Peyer's patch (tissue), 4 donors: ENCODE measurements at regions not wholly inside any gene's neighbourhood (a gene's known extent, or its start where the extent isn't known, plus 50 kb on each side); places are given as distances from the start of the nearest gene placed in this dataset.
"Not testable (repeated sequence)": the region's sequence is repeated elsewhere in the genome, so short reads cannot be mapped to it uniquely, and the experiment has no call there.

Source experiments
- DNase-seq, 3 donors: peaks; one replicate each; pipeline ENCODE4 v3.0.0-alpha.2; 2017 to 2019
- H3K27ac ChIP-seq, 4 donors: fragments of 200-600 bp; sonication (generic); one replicate each; pipeline ENCODE4 v1.5.1; 2016 to 2019
- H3K27me3 ChIP-seq, 2 donors: fragments of 200-600 bp; sonication (generic); one replicate each; pipeline ENCODE4 v1.5.1; 2019
- H3K36me3 ChIP-seq, 3 donors: fragments of 200-600 bp; sonication (generic); one replicate each; pipeline ENCODE4 v1.5.1; 2016 to 2019
- H3K4me1 ChIP-seq, 4 donors: fragments of 200-600 bp; sonication (generic); one replicate each; pipeline ENCODE4 v1.5.1; 2016 to 2019
- H3K4me3 ChIP-seq, 4 donors: fragments of 200-600 bp; sonication (generic); 1 replicate in 3 of 4; 2 replicates in 1 of 4; pipeline ENCODE4 v1.5.1; 2016 to 2019; ENCODE audit warnings: mild to moderate bottlenecking in 1 of 4
- H3K9me3 ChIP-seq, 4 donors: fragments of 200-600 bp; sonication (generic); one replicate each; pipeline ENCODE4 v1.5.1; 2016 to 2019; ENCODE audit warnings: mild to moderate bottlenecking in 1 of 4
- CTCF ChIP-seq, 6 experiments: fragments of 450-650 bp in 4 of 6; fragments of 200-600 bp in 2 of 6; sonication (generic) in 1 of 6; IDR thresholded peaks; one replicate each; pipeline ENCODE4 v1.5.1; 2017 to 2019; ENCODE audit warnings: antibody characterized with exemption in 6 of 6, mild to moderate bottlenecking in 3 of 6, moderate library complexity in 1 of 6
- POLR2A ChIP-seq, 2 donors: fragments of 450-650 bp; IDR thresholded peaks; one replicate each; pipeline ENCODE4 v1.5.1; 2017; ENCODE audit warnings: antibody characterized with exemption in 2 of 2, mild to moderate bottlenecking in 2 of 2, moderate library complexity in 2 of 2

- H3K36me3 ChIP-seq, result no peaks in the 10 kb centered on the region
- no peak for TF ChIP-seq CTCF (IDR thresholded peaks at IDR 0.05)
- no peak for TF ChIP-seq POLR2A (IDR thresholded peaks at IDR 0.05)
- no peak overlapping the region for H3K27ac ChIP-seq
- H3K4me3 ChIP-seq, result no peak overlapping the region
- H3K4me1 ChIP-seq, result peaks cover 0 to 6% (median 0%) of the 10 kb centered on the region in 4 donors
- H3K27me3 ChIP-seq, result no peaks in the 10 kb centered on the region
- H3K9me3 ChIP-seq, result peaks cover 0 to 12% (median 0%) of the 10 kb centered on the region in 4 donors
- peak in 1 of 3 donors; percentile 38 for DNase-seq
Observed at GRCh38 chr6:169858935-169859351, 107.5 kb downstream of the ERMARD start.

GRCh38 chr6:169858293-169858934 is 107.0 kb downstream of the ERMARD start:
- Histone ChIP-seq H3K4me1 (peaks cover 0 to 6% (median 0%) of the 10 kb centered on the region in 4 donors), H3K27ac (no peak overlapping the region), H3K4me3 (no peak overlapping the region), H3K27me3 (no peaks in the 10 kb centered on the region), H3K36me3 (no peaks in the 10 kb centered on the region), H3K9me3 (peaks cover 0 to 12% (median 0%) of the 10 kb centered on the region in 4 donors)
- TF ChIP-seq CTCF (IDR thresholded peaks at IDR 0.05) (no peak), POLR2A (IDR thresholded peaks at IDR 0.05) (no peak)
- peak in 1 of 3 donors; percentile 37 for DNase-seq

GRCh38 chr6:169857343-169858292 is 106.2 kb downstream of the ERMARD start:
- Histone ChIP-seq H3K9me3 (peaks cover 0 to 12% (median 0%) of the 10 kb centered on the region in 4 donors), H3K27me3 (no peaks in the 10 kb centered on the region), H3K4me3 (no peak overlapping the region), H3K27ac (no peak overlapping the region), H3K4me1 (peaks cover 0 to 5% (median 0%) of the 10 kb centered on the region in 4 donors), H3K36me3 (no peaks in the 10 kb centered on the region)
- DNase-seq, result no peak
- TF ChIP-seq POLR2A (IDR thresholded peaks at IDR 0.05), result no peak
- no peak for TF ChIP-seq CTCF (IDR thresholded peaks at IDR 0.05)

GRCh38 chr6:169856442-169857342 is 105.3 kb downstream of the ERMARD start:
- H3K4me1 ChIP-seq, H3K4me3 ChIP-seq, H3K27ac ChIP-seq, H3K36me3 ChIP-seq, H3K27me3 ChIP-seq: not testable (repeated sequence)
- peak in 1 of 3 donors; percentile 29 for DNase-seq
- H3K9me3 ChIP-seq, result peaks cover 0 to 12% (median 0%) of the 10 kb centered on the region in 4 donors

GRCh38 chr6:169854813-169855212 is 103.4 kb downstream of the ERMARD start:
- DNase-seq, result no peak
- Histone ChIP-seq H3K27me3 (no peaks in the 10 kb centered on the region), H3K27ac (no peak overlapping the region), H3K4me3 (no peak overlapping the region), H3K9me3 (peaks cover 0 to 12% (median 0%) of the 10 kb centered on the region in 4 donors), H3K36me3 (no peaks in the 10 kb centered on the region), H3K4me1 (no peaks in the 10 kb centered on the region)
- TF ChIP-seq POLR2A (IDR thresholded peaks at IDR 0.05), result no peak
- TF ChIP-seq CTCF (IDR thresholded peaks at IDR 0.05), result no peak
